ENCODE measurements at regions not wholly inside any gene's neighbourhood (a gene's known extent, or its start where the extent isn't known, plus 50 kb on each side); places are given as distances from the start of the nearest gene placed in this dataset.
"Not testable (repeated sequence)": the region's sequence is repeated elsewhere in the genome, so short reads cannot be mapped to it uniquely, and the experiment has no call there.

DNA sequence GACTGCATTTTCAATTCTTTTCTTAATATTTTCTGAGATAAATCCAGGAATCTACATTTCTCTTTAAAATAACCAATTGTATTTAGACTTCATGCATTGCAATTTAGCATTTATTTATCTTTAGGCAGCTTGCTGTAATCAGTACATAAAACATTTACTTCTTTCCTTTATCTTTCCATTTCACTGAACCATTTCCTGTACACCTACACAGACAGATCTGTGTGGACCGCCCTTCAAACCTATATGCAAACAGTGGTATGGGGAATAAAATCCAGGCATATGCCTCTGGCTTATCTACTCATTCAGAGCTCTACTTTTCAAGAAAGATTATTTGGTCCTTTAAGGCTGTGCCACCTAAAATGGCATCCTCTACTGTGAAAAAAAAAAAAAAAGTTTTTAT lies 640.0 kb downstream of the MAT2B start:
- no peak for DNase-seq

DNA sequence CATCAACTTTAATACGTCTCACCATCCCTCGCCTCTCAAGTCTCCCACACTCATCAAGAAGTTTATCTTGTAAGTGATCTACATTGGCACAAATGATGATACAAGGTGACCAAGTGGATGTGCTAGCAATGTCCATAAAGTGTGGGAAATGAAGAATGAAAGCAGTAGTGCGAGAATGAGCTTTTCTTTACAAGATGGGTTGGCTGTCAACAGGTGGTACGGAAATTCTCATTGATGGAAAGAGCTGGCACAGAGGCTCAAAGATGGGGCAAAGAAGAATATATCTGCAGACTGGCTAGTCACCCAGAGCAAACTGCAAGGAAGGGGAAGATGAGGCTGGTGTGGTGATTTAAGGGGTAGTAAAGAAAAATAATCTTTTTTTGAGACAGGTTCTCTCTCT lies 640.8 kb downstream of the MAT2B start:
- DNase-seq = no peak

DNA sequence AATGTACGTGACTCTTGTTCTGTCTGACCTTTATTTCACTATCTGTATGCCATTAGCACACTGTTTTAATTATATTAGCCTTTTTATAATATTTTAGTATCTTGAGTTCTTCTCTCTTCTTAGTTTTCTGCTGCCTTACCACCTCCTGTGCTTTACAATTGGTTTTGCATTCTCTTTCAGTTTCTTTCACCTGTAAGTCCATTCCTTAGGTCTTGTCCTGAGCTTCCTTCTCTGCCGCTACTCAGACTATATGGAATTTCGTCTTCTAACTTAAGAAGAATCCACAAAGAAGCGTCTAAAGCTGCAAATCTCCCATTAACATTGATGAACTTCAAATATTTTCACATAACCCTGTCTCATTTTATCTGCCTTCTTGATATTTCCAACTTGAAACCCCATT lies 642.9 kb downstream of the MAT2B start:
- DNase-seq = no peak

DNA sequence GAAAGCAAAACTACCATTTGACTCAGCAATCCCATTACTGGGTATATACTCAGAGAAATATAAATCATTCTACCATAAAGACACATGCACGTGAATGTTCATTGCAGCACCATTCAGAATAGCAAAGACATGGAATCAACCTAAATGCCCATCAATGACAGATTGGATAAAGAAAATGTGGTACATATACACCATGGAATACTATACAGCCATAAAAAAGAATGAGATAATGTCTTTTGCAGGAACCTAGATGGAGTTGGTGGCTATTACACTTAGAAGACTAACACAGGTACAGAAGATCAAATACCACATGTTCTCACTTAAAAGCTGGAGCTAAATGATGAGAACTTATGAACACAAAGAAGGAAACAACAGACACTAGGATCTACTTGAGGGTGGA lies 647.1 kb downstream of the MAT2B start:
- not testable (repeated sequence) for DNase-seq

DNA sequence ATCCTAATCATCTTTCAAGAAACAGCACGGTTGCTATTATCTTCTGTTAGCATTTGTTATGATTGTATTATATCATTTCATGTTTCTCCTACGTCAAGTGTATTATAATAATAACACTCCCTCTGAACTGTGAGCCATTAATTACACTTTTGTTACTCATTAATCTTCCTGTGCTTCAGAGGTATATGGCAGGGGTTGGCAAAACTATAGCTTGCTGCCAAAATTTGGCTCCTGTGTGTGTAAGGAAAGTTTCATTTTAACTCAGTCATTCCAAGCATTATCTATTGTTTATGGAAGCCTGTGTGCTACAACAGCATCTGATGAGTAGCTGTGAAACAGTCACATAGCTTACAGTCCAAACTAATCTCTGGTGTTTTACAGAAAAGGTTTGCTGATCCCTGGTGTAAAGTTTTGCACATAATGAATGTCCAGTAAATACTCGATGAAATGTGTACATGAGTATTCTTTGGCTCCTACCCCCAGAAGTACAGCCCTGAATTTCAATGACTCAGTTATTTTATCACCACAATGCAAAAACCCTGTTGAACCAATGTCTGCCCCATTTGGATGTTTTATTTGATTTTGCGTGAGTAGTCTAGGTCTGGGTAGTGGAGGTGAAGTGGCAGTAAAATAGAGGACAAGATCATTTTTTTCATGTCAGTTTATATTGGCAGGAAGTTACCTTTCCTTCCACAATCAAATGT lies 648.2 kb downstream of the MAT2B start:
- no peak for DNase-seq

DNA sequence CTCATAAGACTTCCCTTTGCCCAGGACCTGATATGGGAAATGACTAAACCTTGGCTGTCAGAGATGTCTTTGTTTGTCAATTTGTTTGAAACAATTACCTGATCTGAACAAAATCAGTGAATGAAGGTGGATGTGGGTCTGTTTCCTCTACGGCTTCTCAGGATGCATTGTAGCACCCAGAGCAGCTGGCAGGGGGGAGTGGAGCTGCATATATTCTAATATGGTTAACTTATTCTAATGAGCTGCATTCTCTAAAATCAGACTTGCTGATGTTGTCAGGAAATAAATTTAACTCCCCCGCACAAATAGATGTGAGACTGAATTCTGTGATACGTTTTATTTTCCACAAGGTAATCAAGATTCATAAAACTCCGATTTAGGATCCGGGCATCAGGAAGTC lies 665.4 kb downstream of the MAT2B start:
- DNase-seq = no peak

DNA sequence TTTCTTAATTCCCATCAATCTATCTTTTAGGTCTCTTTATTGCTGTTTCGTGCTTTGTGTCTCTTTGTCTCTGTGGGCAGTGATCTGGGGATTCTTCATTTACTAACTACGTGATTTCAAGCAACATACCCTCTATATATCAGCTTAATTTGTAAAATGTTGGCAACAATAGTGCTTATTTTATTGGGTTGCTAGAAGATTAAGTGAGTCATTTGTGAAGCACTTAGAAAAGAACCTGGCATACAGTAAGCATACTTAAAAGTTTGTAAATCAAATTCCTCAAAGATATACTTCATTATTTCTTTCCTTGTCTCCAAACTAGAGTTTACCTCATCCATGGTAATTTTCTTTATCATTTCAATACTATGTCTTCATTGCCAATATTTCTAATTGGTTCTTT lies 669.7 kb downstream of the MAT2B start:
- DNase-seq = no peak

DNA sequence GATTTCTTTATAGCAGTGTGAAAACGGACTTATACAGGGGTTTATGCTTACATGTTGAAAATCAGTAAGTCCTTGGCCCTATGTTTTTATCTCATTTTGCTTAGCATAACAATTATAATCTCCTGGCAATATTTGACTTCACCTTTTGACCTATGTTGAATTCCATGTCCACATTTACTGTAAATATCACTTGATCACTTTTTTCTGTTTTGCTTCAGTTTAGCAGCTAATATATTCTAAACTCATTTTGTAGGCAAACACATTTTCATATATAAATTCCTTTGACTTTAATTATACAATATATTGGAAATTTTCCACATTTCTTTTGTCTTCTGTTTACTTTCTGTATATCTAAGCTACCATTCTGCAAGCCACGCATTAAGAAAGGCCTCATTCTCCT lies 674.0 kb downstream of the MAT2B start:
- no peak for DNase-seq

DNA sequence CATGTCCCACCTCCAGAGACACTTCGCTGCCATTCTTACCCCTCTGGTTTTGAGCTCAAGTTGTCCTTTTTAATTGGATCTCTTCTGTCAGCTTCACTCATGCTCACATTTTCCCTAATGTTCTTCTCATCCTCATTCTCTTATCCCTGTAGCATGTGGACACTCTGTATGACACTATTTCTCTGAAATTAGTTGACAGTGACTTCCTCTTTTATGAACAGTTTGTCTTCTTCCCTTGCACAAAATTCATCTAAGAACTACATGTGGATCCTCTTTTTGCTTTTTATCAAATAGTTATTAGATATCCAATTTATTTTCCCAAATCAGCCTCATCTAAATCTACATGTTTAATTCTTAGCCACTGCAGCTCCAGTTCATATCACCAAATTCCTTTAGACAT lies 676.2 kb downstream of the MAT2B start:
- DNase-seq = no peak

DNA sequence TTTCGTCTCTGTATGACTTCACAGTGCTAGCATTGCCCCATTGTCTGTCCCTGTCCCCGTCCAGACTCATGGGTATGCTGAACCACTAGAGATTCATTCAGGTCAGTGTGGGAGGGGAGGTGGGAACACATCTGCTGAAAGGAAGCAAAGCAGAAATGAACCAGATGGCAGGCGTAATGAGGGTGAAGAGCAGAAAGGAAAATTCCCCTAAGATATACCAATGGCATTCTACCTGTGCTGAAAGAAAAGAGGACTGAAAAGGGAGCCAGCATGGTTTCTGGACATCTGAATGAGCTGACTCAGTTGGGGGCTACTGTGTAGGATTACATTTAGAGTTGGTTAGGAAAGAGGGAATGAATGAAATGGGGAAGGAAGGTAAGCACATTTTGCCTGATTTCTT lies 678.7 kb downstream of the MAT2B start:
- DNase-seq = no peak

DNA sequence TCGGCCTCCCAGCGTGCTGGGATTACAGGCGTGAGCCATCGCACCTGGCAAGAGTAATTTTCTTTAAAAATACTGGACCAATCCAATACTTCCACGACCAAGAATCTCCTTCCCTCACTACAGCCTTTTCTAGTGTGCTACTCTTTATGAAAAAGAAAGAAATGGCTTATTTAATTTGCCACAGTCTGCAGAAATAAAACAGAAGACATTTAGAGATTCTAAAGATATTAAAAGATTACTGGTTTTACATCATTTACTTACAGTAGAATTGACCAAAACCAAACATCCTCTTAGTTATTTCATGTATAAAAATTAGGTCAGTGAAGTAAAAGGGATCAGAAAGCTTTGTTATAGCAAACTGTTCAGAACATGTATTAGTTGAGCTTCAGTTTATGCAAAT lies 679.6 kb downstream of the MAT2B start:
- DNase-seq = no peak

DNA sequence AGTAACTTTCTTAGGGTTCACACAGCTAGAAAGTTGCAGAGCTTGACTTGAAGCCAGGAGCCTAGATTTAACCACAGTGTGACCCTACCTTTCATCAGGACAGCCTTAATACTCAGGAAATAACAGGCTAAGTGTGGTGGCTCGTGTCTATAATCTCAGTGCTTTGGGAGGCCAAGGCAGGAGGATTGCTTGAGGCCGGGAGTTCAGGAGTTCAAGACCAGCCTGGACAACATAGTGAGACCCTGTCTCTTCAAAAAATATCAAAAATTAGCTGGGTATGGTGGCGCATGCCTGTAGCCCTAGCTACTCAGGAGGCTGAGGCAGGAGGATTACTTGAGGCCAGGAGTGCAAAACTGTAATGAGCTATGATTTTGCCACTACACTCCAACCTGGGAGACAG lies 681.1 kb downstream of the MAT2B start:
- no peak for DNase-seq

DNA sequence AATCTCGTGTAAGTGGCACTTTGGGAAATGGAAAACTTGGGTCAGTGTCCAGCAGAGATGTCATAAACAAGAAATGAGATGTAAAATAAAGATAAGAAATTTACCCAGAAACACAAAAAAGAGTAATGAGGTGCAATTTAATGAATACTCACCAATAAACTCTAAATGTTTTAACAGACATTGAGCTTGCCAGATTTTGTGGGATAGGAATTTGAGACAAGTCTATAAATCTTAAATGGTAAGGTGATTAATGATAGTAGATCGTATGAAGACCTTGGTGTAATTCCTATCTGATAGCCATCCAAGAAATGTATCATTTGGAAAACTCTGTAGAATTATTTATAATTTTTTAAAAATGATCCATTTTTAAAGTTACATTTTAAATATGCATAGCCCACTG lies 682.4 kb downstream of the MAT2B start:
- no peak for DNase-seq

DNA sequence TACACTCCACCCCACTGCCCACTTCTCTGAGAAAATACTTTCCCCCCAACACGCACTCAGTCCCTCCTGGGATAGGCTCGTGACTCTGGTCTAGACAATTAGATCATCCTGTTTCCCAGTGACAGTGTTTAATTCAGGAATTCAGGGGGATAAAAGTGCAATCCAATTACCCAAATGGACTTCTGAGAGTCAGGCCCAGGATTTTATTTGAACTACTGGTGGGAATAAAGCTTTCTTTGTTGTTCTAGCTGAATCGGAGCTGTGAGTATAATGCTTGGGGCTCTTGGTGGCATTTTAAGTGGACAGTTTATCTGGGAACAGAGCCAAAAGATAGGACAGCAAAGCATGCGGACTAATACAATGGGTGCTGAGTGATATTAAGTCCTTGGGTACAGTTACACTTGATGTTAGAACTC lies 683.3 kb downstream of the MAT2B start:
- DNase-seq = no peak

DNA sequence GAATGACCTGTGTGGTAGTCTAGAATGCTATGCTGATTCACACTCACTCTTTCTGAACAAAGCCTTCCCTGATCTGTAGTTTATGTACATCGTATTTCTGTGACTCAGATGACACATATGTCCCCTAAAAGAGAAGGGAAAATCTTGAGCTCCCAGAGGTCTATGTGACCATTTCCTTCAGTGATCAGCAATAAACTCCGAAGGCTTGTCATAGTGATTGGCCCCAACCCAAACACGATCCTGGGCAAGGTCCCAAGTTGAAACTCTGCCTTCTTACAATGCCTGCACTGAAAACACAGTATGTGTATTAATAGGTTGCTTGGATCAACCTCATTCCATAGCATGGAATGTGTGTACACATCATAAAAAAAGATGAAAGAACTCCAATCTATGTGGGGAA lies 685.8 kb downstream of the MAT2B start:
- no peak for DNase-seq

DNA sequence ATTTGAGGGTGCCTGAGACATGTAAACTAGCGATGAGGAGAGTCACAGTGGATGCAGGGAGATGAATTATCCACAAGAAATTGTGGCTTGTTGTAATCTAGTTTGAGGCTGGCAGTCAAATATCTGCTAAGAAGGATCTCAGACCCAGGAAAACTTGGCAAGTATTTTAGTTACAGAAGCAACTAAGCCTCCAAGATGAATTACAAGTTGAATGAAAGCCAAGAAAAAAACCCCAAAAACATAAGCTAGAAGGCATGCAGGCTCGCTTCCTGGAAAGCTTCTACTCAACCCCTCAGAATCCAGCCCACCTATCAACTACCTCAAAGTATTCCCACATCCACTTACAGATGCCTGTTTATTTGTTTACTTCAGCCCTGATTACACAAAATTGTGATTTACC lies 696.9 kb downstream of the MAT2B start:
- DNase-seq = no peak

DNA sequence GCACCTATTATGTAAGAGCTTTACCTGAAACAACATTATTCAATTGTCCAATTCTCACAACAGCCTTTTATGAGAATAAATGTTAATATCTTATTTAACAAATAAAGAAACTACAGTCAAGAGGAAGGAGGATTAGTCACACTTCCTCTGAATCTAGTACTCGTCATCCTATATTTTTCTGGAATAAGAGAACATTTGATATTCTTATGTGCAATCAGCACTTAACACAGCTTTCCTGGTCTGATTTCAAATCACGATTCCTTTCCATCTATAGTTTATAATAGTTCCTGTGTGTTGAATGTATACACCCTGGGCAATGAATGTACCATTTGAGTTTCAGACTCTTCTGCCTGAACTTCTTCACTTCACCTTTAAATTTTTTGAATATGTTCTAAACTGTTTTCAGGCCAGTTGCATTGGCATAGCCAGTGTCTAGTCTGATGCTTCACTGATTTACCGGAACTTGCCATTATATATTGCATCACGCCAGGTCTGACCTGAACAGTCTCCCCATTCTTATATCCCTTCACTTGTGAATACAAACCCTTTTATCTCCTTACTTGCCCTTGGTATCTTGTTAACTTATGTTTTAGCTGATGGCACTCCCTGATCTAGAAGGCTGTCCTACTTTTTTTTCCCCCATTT lies 698.3 kb downstream of the MAT2B start:
- no peak for DNase-seq

DNA sequence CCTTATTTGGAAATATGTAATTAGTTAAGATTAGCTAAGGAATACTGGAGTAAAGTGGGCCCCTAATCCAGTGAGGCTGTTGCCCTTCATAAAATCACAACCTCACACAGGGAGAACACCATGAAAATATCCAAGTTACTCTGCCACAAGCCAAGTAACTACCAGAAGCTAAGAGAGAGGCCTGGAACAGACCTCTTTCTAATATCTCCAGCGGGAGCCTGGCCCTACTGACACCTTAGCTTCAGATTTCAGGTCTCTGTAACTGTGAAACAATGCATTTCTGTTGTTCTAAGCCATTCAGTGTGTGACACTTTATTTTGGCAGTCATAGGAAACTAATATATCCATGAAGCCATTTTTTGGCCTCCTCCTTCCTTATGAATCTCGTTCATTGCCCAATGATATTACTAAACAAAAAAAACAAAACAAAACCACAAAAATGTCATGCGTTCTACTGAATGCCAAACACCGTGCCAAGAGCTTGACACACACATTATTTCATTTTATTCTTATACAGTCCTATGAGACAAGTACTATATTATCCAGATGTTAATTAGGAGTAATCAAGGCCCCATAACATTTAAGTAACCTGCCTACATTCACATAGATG lies 699.0 kb downstream of the MAT2B start:
- DNase-seq = no peak

DNA sequence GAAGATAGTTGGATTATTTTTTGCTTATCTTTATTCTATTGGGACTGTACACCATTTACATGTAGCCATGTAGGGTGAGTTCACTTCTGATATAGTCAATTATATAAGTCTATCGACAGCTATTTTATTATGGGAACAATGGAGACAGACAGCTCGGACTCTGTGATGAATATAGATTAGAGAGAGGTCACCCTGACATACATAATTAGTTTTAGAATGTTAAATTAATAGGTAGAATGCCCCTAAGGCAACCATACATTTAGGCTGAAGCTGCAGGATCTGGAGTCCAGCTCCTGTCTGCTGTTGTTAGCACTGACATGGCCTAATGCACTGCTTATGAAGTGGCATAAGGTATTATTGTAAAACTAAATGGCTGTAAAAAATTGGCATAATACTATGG lies 700.8 kb downstream of the MAT2B start:
- no peak for DNase-seq

DNA sequence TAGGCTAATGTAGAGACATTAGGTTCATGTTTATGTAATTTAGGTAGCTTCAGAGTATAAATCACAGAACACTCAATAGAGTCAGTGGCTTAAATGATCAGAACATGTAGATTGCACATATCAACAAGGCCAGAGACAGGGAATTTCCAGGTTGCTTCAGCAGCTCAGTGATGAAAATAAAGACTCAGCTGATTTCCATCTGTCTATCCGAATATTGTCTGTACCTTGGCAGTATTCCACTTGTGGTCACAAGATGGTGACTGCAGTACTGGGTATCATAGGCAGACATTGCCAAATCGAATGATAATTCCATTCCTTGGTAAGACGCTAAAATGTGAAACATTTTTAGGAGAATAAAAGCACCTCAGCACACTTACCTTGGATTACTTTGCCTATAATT lies 702.2 kb downstream of the MAT2B start:
- no peak for DNase-seq

DNA sequence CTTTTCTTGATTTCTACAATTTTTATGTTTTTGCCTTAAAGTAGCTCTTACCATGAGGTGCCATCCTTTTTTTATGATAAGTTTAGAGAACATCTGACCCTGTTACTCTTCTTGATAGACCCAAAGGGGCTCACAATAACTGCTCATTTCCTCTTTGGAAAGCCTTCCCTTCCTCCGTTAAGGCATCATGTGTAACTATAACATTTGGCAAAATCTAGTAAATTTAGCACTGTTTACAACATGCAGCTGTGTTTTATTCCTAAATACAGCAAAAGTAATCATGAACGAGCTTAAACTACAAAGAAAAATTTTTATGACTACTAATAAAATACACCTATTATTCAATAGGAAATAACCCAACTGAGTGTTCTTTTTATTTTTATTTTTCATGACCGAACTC lies 705.1 kb downstream of the MAT2B start:
- no peak for DNase-seq

DNA sequence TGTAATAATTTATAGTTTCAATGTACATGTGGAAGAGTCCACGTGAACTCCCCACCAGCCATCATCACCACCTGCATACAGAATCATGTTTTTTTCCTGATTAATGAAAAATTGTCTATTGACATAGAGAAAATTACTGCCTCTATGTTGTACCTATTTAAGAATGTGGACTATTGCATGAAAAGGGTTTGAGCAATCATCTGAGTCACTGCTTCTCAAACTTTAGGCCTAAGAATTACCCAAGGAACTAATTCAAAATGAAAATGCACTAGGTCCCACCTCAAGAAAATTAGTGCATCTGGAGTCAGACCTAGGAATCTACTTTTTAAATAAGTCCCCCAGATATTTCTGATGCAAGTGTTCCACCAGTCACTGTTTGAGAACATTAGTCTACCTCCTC lies 709.3 kb downstream of the MAT2B start:
- no peak for DNase-seq

DNA sequence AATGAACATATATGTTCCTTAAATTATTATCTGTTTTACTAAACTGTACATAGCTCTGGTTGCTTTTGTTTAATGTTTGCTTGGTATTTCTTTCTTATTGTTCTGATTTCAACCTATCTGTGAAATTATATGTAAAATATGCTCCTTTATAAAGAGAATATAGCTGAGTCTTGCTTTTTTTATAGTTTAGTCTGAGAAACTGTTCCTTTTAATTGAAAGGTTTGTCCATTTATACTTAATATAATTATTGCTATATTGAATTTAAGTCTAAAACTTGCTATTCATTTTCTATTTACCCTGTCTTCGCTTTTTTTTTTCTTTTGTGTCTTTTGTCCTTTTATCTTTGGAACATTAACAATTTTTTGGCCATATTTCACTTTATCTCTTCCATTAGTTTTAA lies 712.0 kb downstream of the MAT2B start:
- DNase-seq = no peak

DNA sequence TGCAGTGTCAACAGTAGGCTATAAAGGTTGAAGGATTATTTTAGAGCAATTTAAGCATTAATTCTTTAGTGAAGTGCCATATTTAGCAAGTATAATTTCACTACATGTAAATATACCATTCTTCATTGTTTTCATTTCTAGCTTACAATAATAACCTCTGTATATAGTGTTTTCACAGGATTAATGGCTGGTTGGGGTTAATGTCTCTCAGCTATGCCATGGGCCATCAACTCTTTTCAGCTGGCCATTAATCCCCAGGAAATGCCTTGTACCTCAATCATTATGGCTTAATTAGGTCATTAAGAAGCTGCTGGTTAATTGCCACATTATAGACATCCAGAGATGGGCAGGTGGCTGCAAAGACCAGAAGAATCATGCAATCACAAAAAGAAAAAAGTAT lies 715.1 kb downstream of the MAT2B start:
- DNase-seq = no peak

DNA sequence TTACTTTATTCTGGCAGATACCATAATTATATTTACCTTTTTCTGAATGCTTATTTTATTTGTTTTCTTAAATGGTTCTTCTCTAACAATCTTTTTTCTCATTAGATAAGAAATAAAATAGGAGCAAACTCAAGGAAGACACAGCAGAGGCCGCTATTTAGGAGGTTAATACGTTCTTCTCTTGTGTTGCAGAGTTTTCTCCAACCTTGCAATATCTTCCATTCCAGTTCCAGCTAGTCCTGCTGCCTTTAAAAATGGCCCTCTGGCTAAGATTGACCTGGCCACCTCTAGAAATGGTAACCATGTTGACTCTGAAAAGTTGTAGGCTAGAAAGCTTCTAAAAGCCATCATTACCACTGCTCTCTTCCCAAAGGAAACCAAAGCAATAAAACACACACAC lies 718.8 kb downstream of the MAT2B start:
- DNase-seq = no peak
